ENCODE measurements at regions not wholly inside any gene's neighbourhood (a gene's known extent, or its start where the extent isn't known, plus 50 kb on each side); places are given as distances from the start of the nearest gene placed in this dataset.
A peak's percentile ranks its signal among the peaks of the same experiment; 100 is the strongest.
"Not testable (repeated sequence)": the region's sequence is repeated elsewhere in the genome, so short reads cannot be mapped to it uniquely, and the experiment has no call there.

GRCh38 chr5:34464829-34465228, 191.3 kb upstream of the RAI14 start:
- TF ChIP-seq, protein P1, sequence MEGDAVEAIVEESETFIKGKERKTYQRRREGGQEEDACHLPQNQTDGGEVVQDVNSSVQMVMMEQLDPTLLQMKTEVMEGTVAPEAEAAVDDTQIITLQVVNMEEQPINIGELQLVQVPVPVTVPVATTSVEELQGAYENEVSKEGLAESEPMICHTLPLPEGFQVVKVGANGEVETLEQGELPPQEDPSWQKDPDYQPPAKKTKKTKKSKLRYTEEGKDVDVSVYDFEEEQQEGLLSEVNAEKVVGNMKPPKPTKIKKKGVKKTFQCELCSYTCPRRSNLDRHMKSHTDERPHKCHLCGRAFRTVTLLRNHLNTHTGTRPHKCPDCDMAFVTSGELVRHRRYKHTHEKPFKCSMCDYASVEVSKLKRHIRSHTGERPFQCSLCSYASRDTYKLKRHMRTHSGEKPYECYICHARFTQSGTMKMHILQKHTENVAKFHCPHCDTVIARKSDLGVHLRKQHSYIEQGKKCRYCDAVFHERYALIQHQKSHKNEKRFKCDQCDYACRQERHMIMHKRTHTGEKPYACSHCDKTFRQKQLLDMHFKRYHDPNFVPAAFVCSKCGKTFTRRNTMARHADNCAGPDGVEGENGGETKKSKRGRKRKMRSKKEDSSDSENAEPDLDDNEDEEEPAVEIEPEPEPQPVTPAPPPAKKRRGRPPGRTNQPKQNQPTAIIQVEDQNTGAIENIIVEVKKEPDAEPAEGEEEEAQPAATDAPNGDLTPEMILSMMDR (IDR thresholded peaks at IDR 0.05; ENCODE audit: extremely low read depth, insufficient read depth, missing control alignments), result no peak
- in situ Hi-C loops (cut with MboI; ENCODE audit: low pct_unique_long_range_greater_than_20kb, low sequenced_read_pairs, unreplicated experiment), result loop anchor here (10.0 to 25.0 kb wide), 2 partner anchors 470 to 1028 kb away; partner anchors contain the start of gene TARS1
- no peak for DNase-seq (ENCODE audit: low spot score)

GRCh38 chr5:34465301-34465700, 190.8 kb upstream of the RAI14 start:
- in situ Hi-C loops (cut with MboI; ENCODE audit: low pct_unique_long_range_greater_than_20kb, low sequenced_read_pairs, unreplicated experiment), result loop anchor here (10.0 to 25.0 kb wide), 2 partner anchors 470 to 1028 kb away; partner anchors contain the start of gene TARS1
- TF ChIP-seq, protein P1 (IDR thresholded peaks at IDR 0.05; ENCODE audit: extremely low read depth, insufficient read depth, missing control alignments), result peak; percentile 32
- DNase-seq (ENCODE audit: low spot score), result not testable (repeated sequence)

DNA sequence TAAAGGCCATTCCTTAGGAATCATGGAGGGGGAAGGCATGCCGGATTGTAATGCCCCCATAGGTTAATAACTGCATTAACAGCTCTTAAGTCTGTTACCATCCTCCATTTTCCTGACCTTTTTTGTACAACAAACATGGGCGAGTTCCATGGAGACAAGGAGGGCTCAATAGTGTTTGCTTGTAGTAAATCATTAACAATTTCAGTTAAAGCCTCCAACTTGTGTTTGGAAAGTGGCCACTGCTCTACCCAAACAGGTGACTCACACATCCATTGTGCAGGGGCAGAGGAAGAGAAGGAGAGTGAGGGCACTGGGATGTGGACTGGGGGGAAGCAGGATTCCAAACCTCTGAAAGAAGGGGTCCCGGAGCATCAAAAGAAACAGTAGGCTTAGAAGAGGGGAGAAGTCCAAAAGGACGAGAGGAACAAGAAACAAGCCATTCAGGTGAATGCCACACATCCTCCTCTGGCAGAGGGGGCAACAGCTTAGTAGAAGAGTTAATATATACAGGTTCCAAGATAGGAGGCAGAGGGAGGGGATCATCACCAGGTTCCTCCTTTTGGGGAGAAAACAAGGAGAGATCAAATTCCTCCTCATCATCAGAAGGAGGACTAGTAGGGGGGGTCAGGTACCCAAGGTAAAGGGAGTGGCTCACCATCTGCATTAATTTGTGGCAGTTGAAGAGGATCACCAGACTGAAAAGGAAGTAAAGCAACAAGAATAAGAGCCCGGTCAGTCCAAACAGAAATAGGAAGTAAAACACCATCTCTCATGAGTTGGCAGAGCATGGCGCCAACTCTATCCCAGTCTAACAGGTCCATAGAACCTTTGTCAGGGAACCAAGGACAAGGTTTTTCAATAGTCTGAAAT, 189.4 kb upstream of the RAI14 start:
- not testable (repeated sequence) for DNase-seq (ENCODE audit: low spot score)
- in situ Hi-C loops (cut with MboI; ENCODE audit: low pct_unique_long_range_greater_than_20kb, low sequenced_read_pairs, unreplicated experiment), result loop anchor here (10.0 to 25.0 kb wide), 2 partner anchors 472 to 1029 kb away; partner anchors contain the start of gene TARS1

GRCh38 chr5:34467436-34467835, 188.7 kb upstream of the RAI14 start:
- no peak for DNase-seq (ENCODE audit: low spot score)
- in situ Hi-C loops (cut with MboI; ENCODE audit: low pct_unique_long_range_greater_than_20kb, low sequenced_read_pairs, unreplicated experiment), result loop anchor here (10.0 to 25.0 kb wide), 2 partner anchors 473 to 1030 kb away; partner anchors contain the start of gene TARS1
- TF ChIP-seq, protein P1 (IDR thresholded peaks at IDR 0.05; ENCODE audit: extremely low read depth, insufficient read depth, missing control alignments), result no peak

- in situ Hi-C loops (cut with MboI; ENCODE audit: low pct_unique_long_range_greater_than_20kb, low sequenced_read_pairs, unreplicated experiment), result loop anchor here (10.0 to 25.0 kb wide), 2 partner anchors 473 to 1031 kb away; partner anchors contain the start of gene TARS1
- DNase-seq (ENCODE audit: low spot score), result not testable (repeated sequence)
Observed at GRCh38 chr5:34467984-34468383, 188.1 kb upstream of the RAI14 start.

DNA sequence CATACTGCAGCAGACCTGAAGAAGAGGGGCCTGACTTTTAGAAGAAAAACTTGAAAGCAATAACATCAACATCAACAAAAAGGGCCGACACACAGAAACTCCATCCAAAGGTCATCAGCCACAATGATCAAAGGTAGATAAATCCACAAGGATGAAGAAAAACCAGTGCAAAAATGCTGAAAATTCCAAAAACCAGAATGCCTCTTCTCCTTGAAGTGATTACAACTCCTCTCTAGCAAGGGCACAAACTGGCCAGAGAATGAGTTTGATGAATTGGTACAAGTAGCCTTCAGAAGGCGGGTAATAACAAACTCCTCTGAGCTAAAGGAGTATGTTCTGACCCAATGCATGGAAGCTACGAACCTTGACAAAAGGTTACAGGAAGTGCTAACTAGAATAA, 186.2 kb upstream of the RAI14 start:
- TF ChIP-seq, protein P1 (IDR thresholded peaks at IDR 0.05; ENCODE audit: extremely low read depth, insufficient read depth, missing control alignments), result no peak
- DNase-seq (ENCODE audit: low spot score), result no peak
- in situ Hi-C loops (cut with MboI; ENCODE audit: low pct_unique_long_range_greater_than_20kb, low sequenced_read_pairs, unreplicated experiment), result loop anchor here (10.0 to 25.0 kb wide), 2 partner anchors 475 to 1033 kb away; partner anchors contain the start of gene TARS1

GRCh38 chr5:34474573-34475021, 181.5 kb upstream of the RAI14 start:
- TF ChIP-seq, protein P1 (IDR thresholded peaks at IDR 0.05; ENCODE audit: extremely low read depth, insufficient read depth, missing control alignments), result peak; percentile 81
- DNase-seq (ENCODE audit: low spot score), result no peak
- in situ Hi-C loops (cut with MboI; ENCODE audit: low pct_unique_long_range_greater_than_20kb, low sequenced_read_pairs, unreplicated experiment), result loop anchor here (25.0 kb wide), 1 partner anchor 1037 kb away; the partner anchor contains the start of gene TARS1
